GM18909 (cell line): ENCODE measurements at regions not wholly inside any gene's neighbourhood (a gene's known extent, or its start where the extent isn't known, plus 50 kb on each side); places are given as distances from the start of the nearest gene placed in this dataset.

Experiments
- ATAC-seq: cut with Tn5 transposase; IDR thresholded peaks from one replicate; pipeline ENCODE4 v1.9.1; 2021; ENCODE audit warnings: mild to moderate bottlenecking; ENCODE audit not compliant: unreplicated experiment, poor library complexity

DNA sequence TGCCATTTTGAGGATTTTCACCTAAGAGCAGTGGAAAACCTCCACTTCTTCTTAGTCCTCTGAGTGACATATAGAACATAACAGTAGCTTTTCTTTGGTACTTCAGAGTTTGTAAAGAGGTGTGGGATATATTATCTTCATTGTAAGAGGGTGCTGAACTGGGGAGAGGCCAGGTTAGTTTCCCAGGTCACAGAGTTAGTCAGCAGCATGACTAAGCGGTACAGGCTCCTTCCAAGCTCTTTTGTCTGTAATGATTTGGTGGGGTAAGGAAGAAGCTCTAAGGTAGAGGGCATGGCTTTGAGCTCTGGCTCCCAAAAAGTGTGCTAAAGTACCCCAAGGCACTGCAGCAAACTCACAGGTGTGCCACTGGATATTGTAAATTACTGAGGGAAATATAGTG lies 325.0 kb upstream of the PLXNA2 start:
- no peak for ATAC-seq

DNA sequence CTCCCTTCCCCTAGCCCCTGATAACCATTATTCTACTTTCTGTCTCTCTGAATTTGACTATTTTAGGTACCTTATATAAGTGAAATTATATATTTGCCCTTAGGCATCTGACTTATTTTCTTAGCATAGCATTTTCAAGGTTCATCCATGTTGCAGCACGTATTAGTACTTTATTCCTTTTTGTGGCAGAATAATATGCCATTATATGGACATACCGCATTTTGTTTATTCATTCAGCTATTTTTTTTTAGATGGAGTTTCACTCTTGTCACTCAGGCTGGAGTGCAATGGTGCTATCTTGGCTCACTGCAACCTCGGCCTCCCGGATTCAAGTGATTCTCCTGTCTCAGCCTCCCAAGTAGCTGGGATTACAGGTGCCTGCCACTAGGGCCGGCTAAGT lies 326.2 kb upstream of the PLXNA2 start:
- ATAC-seq: no peak

DNA sequence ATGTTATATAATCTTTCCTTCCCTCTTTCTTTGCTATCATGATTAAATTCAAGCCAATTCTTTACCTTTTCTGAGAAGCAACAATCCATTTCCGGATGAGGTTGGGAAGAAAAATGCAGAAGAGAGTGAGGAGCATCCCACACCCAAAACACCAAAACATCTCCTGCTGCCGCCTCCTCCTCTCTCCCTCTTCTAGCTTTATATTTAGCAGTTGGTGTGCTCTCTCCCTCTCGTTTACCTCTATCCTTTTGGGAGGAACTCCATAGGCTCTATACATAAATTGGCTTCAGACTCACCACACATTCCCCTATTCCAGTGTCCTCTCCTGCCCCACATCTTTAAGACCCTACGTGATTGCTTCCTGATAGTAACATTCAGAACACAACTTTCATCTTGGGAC lies 332.2 kb upstream of the PLXNA2 start:
- no peak for ATAC-seq

DNA sequence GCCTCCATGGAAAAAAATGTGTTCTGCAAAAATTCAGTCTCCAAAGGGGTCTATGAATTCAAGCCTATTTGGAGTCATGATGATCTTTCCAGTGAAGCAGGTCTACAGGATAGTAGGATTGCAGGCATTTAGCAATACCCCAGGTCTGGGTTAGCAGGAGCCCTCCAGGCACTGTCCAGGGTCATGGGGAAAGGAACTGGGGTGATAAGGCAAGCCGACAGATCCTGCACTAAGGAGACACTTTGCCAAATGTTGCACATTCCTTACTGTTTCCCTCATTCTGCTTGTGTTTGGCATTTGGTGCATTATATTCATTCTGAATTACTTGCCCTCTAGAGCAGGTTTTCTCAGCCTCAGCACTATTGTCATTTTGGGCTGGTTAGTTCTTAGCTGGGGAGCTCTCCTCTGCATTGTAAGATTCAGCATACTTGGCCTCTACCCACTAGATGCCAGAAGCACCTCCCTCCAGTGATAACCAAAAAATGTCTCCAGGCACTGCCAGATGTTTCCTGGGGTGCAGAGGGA lies 333.3 kb upstream of the PLXNA2 start:
- ATAC-seq: no peak

DNA sequence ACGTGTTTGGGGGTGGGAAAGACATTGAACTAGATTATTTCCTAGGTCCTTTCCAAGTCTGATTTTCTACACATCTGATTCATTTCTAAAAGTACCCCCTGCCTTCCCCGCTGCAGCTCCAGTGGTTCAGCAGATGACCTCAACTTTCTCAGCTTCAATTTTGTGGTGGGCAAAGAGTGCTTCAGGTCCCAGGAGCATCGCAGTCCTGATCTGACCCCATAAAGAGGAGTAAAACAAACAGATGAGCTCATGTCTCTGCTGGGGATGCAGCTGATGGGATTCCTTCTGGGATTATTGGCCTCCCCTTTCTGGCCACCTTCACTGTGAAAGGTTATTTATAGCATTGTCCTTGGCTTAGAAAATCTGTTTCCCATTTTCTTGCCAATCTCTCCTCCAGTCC lies 337.0 kb upstream of the PLXNA2 start:
- no peak for ATAC-seq

DNA sequence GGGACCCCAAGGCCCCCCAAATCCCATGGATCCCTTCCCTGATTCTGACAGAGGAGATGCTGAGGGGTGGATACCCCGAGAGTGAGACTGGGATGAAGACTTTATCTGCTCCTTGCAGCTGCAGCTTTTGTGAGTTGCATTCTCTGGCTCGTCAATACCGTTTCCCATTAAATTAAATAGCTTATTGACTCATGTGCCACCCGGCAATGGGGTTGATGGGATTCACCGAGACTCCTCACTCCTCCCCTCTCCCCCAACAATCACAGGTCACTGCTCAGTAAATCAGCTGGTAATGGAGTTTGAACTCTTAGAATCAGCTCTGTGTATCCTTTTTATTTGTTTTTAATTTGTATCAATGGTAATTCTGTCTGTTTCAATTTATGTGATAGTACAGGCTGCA lies 337.5 kb upstream of the PLXNA2 start:
- no peak for ATAC-seq

DNA sequence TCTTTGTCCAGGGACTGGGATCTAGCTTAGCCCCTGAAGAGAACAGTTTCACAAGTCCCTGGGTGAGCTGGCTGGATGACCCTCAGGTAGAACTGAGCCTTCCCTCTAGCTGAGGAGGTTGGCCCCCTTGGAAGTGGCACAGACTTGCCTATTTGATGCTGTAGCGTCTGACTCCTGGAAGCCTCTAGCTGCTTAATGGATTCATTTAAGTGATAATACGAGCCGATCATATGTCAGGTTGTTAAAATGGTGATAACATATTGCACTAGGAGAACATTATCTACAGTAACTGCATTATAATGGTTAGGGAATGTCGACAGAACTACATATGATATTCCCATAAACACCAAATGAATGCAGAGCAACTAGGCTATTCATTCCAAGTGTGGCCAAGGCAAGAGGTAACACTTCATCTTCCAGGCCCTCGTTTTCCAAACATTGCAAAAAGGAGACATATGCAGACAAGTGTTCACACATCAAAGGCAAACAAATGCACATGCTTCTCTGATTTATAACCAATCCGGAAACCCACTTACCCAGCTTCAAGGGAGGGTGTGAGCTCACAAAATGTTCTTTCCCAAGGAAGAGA lies 340.1 kb upstream of the PLXNA2 start:
- ATAC-seq: no peak

DNA sequence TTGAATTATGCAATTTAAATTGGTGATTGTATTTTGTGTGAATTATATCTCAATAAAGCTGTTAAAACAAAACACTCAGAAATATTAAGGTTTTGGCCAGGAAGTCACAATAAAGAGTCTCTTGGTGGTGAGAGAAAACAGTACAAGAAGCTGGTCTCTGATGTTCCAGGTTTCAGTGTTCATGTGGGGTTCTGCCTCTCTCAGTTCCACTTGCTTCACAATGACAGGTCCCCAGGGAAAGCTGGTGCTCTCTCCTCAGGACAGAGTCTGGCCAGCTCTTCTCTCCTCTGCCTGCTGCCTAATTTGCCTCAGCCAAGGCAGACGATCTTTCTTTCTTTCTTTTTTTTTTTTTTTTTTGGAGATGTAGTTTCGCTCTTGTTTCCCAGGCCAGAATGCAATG lies 342.9 kb upstream of the PLXNA2 start:
- ATAC-seq: peak; percentile 97

DNA sequence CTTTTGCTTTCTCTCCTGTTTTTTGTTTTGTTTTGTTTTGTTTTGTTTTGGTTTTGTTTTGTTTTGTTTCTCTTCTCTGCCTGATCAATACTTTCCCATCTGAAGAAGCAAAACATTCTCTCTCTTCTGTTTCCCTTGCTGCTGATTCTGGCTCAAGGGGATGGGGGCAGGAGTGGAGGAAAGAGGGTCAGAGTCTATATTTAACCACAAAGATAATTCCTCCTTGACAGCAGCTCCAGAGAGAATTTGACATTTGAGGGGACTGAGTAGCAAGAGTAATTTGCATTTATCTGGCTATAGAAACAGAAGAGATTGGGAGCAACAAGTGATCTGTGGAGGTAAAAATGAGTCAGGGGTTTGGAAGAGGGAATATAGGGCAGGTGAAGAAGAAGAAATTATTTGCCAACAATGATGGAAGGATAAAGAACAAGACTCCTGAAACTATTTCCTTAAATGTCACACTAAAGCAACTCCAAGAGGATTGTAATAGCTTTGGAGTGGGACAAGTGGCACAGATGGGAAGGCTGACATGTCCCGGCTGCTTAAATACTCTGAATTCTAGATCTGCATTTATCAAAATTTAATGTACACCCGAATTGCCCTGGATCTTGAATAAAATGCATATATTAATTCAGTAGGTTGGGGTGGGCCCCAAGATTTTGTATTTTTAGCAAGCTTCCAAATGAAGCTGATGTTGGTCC lies 349.3 kb upstream of the PLXNA2 start:
- ATAC-seq: no peak

DNA sequence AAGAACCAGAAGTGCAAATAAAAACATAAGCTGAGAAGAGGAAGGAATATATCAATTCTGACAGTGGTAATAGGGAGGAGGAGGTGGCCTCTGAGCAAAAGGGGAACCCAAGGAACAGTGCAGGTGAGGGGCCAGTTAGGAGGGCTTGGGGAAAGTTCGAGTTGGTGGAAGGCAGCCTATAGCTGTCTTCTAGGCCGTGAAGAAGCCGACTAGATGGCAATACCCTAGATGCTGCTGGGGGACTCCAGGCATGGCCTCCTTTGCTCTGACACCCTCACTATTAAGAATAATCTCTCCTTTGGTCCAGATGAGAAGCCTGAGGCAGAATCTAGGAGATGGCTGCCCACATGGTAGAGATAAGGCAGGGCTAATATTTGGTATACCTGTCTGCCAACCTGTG lies 351.1 kb upstream of the PLXNA2 start:
- ATAC-seq: no peak

DNA sequence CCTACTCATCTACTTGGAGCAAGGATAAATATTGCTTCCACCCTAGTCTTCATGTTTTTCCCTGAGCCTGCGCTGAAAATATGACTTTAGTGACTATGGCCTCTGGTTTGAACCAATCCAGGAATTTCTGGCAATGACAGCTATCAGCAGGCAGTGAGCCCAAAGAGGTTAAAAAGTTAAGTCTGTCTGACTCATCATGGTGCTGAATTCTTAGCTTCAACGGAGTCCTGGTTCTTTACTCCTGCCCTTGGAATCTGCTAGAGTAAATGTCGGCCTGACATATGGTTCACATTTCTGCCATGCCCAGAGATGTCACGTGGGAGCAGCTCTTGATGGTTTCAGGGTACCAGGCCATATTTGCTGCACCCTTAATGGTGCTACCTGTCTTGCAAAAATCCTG lies 351.6 kb upstream of the PLXNA2 start:
- no peak for ATAC-seq

DNA sequence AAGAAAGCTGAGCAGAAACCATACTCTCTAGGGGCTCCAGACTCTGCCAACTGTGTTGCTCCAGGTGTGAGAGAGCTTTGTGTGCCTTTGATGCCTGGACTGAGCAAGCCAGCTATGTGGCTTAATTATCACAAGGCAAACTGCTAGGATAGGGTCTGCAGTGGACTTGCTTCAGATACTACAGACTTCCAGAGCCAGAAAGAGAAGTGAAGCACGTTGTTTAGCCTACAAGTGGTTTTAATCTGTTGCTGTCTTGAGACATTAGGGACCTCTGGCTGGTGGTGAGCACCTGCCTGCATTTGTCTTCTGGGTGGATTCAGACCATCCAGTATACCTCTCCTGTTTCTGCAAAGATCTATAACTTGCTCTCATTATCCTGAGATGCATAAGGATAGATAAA lies 353.4 kb upstream of the PLXNA2 start:
- ATAC-seq: no peak

DNA sequence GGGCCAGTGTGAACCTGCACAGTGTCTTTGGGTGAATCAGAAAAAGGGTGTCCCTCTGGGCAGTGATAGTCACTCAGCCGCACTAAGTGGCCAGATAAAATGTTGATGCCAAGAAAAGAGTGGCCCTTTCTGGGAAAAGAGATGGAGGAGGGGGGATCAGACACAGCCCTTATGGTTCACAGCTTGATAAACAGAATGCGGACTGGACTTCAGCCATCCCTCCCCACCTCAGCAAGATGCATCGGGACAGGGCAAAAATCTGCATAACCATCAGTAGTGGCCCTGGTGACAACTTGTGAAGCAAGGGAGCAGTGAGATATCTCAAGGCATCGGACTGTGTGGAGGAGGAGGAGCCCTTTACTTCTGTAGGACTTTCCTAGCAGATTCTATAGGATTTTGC lies 353.8 kb upstream of the PLXNA2 start:
- ATAC-seq: no peak

DNA sequence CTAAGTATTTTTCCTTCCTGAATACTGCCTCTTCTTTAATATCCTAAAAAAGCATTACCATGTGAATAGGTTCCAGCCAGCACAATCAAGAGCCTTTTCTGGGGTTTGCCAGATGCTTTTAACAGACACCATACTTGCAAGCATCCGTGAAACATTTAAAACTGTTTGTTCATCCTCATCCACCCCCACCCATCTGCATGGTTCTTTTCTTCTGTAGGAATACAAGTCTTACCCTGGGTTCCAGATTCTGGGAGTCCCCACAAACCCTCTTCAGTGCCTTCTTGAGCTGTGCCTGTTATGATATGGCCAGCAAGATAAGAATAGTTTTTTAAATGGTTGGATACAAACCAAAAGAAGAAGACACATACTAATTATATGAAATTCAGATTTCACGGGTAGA lies 354.9 kb upstream of the PLXNA2 start:
- no peak for ATAC-seq

DNA sequence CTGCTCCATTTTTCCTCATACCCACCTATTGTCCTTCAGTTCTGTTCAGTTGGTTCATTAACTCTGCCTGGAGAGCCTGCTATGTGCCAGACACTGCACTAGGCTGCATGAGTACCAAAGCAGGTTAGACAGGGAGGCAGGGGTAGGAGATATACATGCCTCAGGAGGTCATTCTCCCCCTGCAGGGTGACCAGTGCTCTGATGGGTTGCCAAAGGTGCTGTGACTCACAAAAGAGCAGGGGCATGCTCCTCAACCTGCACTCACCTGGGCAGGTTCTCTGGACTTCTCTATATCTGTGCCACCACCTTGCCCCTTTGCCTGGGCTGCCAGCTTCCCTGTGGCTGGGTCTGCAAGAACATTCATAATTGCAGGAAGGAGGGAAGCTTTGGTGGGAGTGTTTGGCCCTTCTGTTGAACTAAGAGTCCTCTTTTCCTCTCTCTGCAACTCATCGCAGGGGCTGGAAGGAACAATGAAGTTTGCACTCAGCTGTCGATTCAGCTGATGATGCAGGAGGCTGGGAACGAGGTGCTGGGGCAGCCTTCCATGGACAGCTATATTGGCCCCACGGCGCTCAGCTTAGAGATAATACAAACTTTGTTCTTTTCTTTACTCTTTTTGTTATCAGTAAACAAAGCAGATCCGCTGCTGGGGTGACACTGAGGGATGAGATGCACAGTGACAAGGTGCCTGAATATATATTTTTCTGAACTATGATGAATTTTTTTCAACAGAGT lies 356.4 kb upstream of the PLXNA2 start:
- ATAC-seq: no peak

DNA sequence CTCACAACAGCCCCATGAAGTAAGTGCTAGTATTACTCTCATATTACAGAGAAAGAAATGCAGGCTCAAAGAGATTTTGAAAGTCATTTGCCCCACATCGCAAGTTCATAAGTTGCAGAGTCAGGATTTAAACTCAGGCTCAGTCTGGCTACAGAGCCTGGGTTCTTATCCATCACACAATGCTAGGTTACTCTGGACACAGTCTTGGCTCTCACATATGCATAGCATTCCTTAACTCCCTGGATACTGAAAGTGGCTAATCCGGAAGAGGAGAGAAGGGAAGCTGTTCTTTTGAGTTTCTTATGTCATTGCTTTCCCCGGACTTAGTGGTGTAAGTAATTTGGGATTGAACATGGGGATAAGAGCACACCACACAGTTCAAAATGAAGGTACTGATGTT lies 357.4 kb upstream of the PLXNA2 start:
- ATAC-seq: no peak

DNA sequence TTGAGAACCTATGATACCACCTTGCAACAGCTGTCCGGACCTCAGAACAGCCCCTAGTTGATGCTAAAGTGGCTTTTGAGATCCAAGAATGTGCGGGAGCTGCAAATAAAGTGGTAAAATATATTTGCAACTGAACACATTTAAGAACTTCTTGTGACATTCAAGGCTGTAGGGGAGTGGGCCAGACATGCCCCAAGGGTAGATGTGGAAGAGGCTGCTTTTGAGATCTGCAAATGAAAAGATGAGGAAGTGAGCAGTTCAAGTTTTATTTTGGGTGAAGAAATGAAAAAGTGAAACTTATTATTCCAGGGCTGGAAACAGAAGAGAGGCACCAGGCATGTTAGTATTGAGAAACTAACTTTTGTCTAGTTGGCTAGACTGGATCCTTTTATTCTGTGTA lies 359.5 kb upstream of the PLXNA2 start:
- ATAC-seq: no peak

DNA sequence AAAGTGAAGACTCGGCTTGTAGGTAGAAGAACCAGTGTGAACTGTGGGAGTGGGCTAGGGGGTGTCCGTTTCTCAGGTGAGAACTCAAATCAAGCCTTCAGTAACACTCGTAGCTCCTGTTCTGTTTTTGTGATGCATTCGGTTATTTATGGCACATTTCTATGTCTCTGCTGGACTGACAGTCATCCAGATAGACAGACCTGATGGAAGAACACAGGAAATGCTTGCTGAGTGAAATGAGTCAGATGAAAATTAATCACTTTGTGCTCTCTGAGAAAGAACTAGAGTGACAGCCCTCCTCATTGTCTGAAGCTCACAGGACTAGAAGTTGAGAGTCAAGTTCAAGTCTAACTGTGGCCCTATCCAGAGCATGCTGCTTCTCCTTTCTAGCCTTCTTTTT lies 360.1 kb upstream of the PLXNA2 start:
- ATAC-seq: peak; percentile 96

DNA sequence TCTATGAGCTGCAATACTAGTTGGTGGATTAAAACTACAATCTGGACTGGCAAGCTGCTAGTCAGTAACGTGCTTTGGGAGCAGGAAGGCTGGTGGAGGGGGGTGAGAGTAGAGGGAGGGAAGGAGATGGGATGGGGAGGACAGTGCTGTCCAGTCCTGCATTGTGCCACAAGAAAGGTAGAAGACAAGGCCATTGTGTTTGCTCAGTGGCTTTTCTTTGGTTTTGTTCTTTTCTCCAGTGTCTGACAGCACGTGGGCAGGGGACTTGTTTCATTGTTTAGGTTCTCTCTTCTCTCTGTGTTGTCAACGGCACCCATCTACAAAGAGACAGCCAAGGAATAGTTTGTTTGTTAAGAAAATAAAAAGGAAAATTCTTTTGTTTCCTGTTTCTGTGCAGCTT lies 362.8 kb upstream of the PLXNA2 start:
- ATAC-seq: no peak

DNA sequence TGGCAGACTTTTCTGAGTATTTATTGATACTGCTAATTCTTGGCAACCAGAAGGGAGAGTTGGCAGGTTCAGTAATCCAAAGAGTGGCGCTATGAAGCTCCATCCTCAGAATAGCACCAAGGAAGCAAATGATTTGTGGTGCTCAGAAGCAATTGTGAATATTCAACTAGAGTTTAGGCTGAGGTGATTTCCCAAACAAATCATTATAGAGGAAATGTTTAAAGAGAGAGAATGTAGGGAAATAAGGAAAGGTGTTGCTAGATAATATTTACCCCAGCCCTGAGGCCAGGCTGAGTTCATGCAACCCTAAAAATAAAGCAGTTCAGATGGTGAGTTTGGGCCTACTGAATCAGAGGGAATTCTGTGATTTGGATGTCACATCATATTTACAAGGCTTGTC lies 363.4 kb upstream of the PLXNA2 start:
- ATAC-seq: no peak

DNA sequence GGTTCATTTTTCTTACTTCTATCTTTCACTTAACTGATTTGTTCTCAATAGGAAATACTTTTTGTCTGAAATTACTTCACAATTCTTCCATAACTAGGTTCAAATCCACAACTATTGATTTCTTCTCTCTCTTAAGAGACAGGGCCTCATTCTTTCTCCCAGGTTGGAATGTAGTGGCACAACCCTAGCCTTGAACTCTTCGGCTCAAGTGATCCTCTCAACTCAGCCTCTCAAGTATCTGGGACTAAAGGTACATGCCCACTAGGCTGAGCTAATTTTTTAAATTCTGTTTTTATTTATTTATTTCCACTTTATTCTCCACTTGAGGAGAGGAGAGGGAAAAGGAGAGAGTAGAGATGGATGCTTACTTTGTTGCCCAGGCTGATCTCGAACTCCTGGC lies 370.4 kb upstream of the PLXNA2 start:
- no peak for ATAC-seq

DNA sequence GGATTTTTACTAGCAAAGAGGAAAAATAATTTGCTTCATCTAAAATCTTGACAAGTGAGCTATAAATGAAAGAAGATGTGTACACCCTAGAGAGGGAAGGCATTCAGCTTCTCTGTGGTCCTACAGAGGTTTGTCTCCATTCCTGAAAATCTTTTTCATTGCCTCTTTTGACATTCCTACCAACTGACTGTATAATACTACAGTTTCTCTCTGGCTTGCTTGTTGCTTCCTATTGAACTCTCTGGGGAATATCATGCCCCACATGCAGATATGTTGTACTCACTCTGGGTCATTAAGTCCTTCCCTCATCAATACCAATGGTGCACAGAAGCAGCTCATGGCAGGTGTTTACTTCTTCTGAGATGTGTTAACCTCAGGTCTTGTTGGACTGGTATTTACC lies 371.2 kb upstream of the PLXNA2 start:
- no peak for ATAC-seq
